ENCODE measurements at regions not wholly inside any gene's neighbourhood (a gene's known extent, or its start where the extent isn't known, plus 50 kb on each side); places are given as distances from the start of the nearest gene placed in this dataset.

- no peak for TF ChIP-seq CTCF (conservative IDR thresholded peaks at IDR 0.05 in 1 of 2, IDR thresholded peaks at IDR 0.05 in 1 of 2; ENCODE audit: extremely low read depth in 1 of 2, insufficient read depth in 1 of 2, low read depth in 1 of 2, low read length in 2 of 2)
- no peak for TF ChIP-seq EZH2 (IDR thresholded peaks at IDR 0.05; ENCODE audit: borderline replicate concordance, low read length)
Observed at GRCh38 chr7:18407385-18407784, 88.2 kb upstream of the HDAC9 start.
